HCT116 (cell line): ENCODE measurements at regions not wholly inside any gene's neighbourhood (a gene's known extent, or its start where the extent isn't known, plus 50 kb on each side); places are given as distances from the start of the nearest gene placed in this dataset.

Source experiments
- ATAC-seq: fragments of 200-7000 bp; cut with Tn5 transposase; 2 replicates; pipeline ENCODE4 v1.9.1; 2020; ENCODE audit warnings: mild to moderate bottlenecking, moderate library complexity
- BruUV-seq: library from RNA; stranded (reverse); fragments of 400-500 nt; replicated peaks from 2 replicates; lab custom pipeline; 2021; lab: Mats Ljungman, UMichigan
- CTCF ChIA-PET: fragments of 300-600 bp; sonication (Branson Sonifier 250); formaldehyde crosslinking; loops from one replicate; lab custom pipeline; 2021; ENCODE audit warnings: antibody characterized with exemption; lab: Charles Lee
- POLR2A ChIA-PET: fragments of 300-600, 350-600 bp; sonication (Branson Sonifier 250); formaldehyde crosslinking; loops from one replicate; lab custom pipeline; 2021; ENCODE audit warnings: antibody characterized with exemption; lab: Charles Lee
- RAD21 ChIA-PET, 2 experiments: fragments of 300-600 bp; sonication (Branson Sonifier 250); formaldehyde crosslinking; loops; one replicate each; lab custom pipeline; 2023; ENCODE audit warnings: low total read pairs in 2 of 2; ENCODE audit not compliant: uncharacterized antibody in 2 of 2, unreplicated experiment in 2 of 2, low non-redundant PET in 1 of 2; lab: Charles Lee
- DNase-seq: peaks from one replicate; pipeline ENCODE4 v3.0.0-alpha.2; 2010; ENCODE audit warnings: low read depth, low spot score
- H2AFZ ChIP-seq: fragments of 200-600 bp; shearing (Covaris generic), sonication (generic); 2 replicates; pipeline ENCODE4 v1.6.1; 2017; ENCODE audit warnings: low read depth, mixed run types, mixed read lengths, antibody characterized with exemption, low read length; ENCODE audit not compliant: poor library complexity, severe bottlenecking
- H3K27ac ChIP-seq: 2 replicates; pipeline ENCODE4 v1.5.1; 2012; ENCODE audit warnings: low read depth, low read length
- H3K27me3 ChIP-seq: fragments of 200-600 bp; sonication (generic); 2 replicates; pipeline ENCODE4 v1.6.1; 2016; ENCODE audit warnings: mixed run types, low read length, mixed read lengths; ENCODE audit not compliant: insufficient read depth
- H3K36me3 ChIP-seq, 2 experiments: fragments of 200-500 bp in 1 of 2; fragments of 200-600 bp in 1 of 2; sonication (Bioruptor generic) in 1 of 2; sonication (generic) in 1 of 2; 2 replicates each; pipeline versions ENCODE4 v1.5.1 to v1.6.1; 2014 to 2016; ENCODE audit warnings: low read length in 2 of 2, inconsistent platforms in 1 of 2, mixed read lengths in 1 of 2, mixed run types in 1 of 2; ENCODE audit not compliant: insufficient read depth in 2 of 2, control insufficient read depth in 1 of 2
- H3K4me1 ChIP-seq, 2 experiments: fragments of 200-600 bp in 1 of 2; sonication (generic) in 1 of 2; 2 replicates each; pipeline versions ENCODE4 v1.5.1 to v1.6.1; 2012 to 2017; ENCODE audit warnings: low read length in 2 of 2, inconsistent platforms in 1 of 2, mild to moderate bottlenecking in 1 of 2, mixed read lengths in 1 of 2, mixed run types in 1 of 2, moderate library complexity in 1 of 2; ENCODE audit not compliant: insufficient read depth in 2 of 2, control insufficient read depth in 1 of 2
- H3K4me2 ChIP-seq: fragments of 200-600 bp; sonication (generic); 2 replicates; pipeline ENCODE4 v1.6.1; 2017; ENCODE audit warnings: mixed run types, low read length, mixed read lengths
- H3K4me3 ChIP-seq, 2 experiments: fragments of 200-600 bp in 1 of 2; sonication (generic) in 1 of 2; replicated peaks in 1 of 2; 2 replicates each; pipeline ENCODE4 v1.5.1; 2011 to 2016; ENCODE audit warnings: low read length in 2 of 2, control low read depth in 1 of 2, low read depth in 1 of 2, mild to moderate bottlenecking in 1 of 2, mixed read lengths in 1 of 2, mixed run types in 1 of 2
- H3K79me2 ChIP-seq: fragments of 200-600 bp; sonication (generic); 2 replicates; pipeline ENCODE4 v1.6.1; 2017; ENCODE audit warnings: mild to moderate bottlenecking, mixed run types, low read length, moderate library complexity, mixed read lengths; ENCODE audit not compliant: insufficient read depth
- H3K9ac ChIP-seq: fragments of 200-600 bp; sonication (generic); 2 replicates; pipeline ENCODE4 v1.6.1; 2016; ENCODE audit warnings: low read length, mixed read lengths
- H3K9me2 ChIP-seq: fragments of 200-600 bp; sonication (generic), shearing (Covaris generic); 2 replicates; pipeline ENCODE4 v1.6.1; 2017; ENCODE audit warnings: mixed run types, mild to moderate bottlenecking, moderate library complexity; ENCODE audit not compliant: insufficient read depth
- H3K9me3 ChIP-seq, 2 experiments: fragments of 200-500 bp in 1 of 2; fragments of 200-600 bp in 1 of 2; sonication (Bioruptor generic) in 1 of 2; sonication (generic) in 1 of 2; 2 replicates each; pipeline ENCODE4 v1.6.1; 2014 to 2017; ENCODE audit warnings: low read length in 2 of 2, mixed read lengths in 2 of 2, inconsistent platforms in 1 of 2, low read depth in 1 of 2, mild to moderate bottlenecking in 1 of 2, mixed run types in 1 of 2, moderate library complexity in 1 of 2; ENCODE audit not compliant: control insufficient read depth in 1 of 2, insufficient read depth in 1 of 2
- H4K20me1 ChIP-seq: fragments of 200-600 bp; sonication (generic), shearing (Covaris generic); 2 replicates; pipeline ENCODE4 v1.6.1; 2017; ENCODE audit warnings: mixed run types, mild to moderate bottlenecking, moderate library complexity; ENCODE audit not compliant: insufficient read depth
- ATF3 ChIP-seq: IDR thresholded peaks from 2 replicates; pipeline ENCODE4 v1.6.1; 2012
- CEBPB ChIP-seq: IDR thresholded peaks from 2 replicates; pipeline ENCODE4 v1.6.1; 2012; ENCODE audit warnings: low read depth
- ELF1 ChIP-seq: IDR thresholded peaks from 2 replicates; pipeline ENCODE4 v1.6.1; 2012; ENCODE audit warnings: low read depth, borderline replicate concordance
- EZH2 ChIP-seq: fragments of 200-600 bp; sonication (generic); IDR thresholded peaks from 2 replicates; pipeline ENCODE4 v1.6.1; 2017; ENCODE audit warnings: antibody characterized with exemption, mixed run types
- EZH2phosphoT487 ChIP-seq: fragments of 200-600 bp; IDR thresholded peaks from 2 replicates; pipeline ENCODE4 v1.6.1; 2018; ENCODE audit warnings: antibody characterized with exemption, borderline replicate concordance
- FOSL1 ChIP-seq: IDR thresholded peaks from 2 replicates; pipeline ENCODE4 v1.6.1; 2012; ENCODE audit warnings: low read depth
- JUND ChIP-seq: IDR thresholded peaks from 2 replicates; pipeline ENCODE4 v1.6.1; 2012
- MAX ChIP-seq: IDR thresholded peaks from 2 replicates; pipeline ENCODE4 v1.6.1; 2012
- RAD21 ChIP-seq: IDR thresholded peaks from 2 replicates; pipeline ENCODE4 v1.6.1; 2012; ENCODE audit warnings: low read depth, mild to moderate bottlenecking
- SIN3A ChIP-seq: IDR thresholded peaks from 2 replicates; pipeline ENCODE4 v1.6.1; 2012; ENCODE audit warnings: low read depth
- SP1 ChIP-seq: IDR thresholded peaks from 2 replicates; pipeline ENCODE4 v1.6.1; 2012; ENCODE audit warnings: low read depth
- YY1 ChIP-seq: IDR thresholded peaks from 2 replicates; pipeline ENCODE4 v1.6.1; 2011; ENCODE audit warnings: low read length, low read depth, moderate library complexity, mild to moderate bottlenecking; ENCODE audit not compliant: insufficient replicate concordance; ENCODE audit errors: extremely low read depth
- ZBTB33 ChIP-seq: IDR thresholded peaks from 2 replicates; pipeline ENCODE4 v1.6.1; 2011; ENCODE audit warnings: mild to moderate bottlenecking, low read length, moderate library complexity; ENCODE audit not compliant: insufficient replicate concordance; ENCODE audit errors: extremely low read depth
- ZFX ChIP-seq: fragments of 450-650 bp; IDR thresholded peaks from 2 replicates; pipeline ENCODE4 v1.6.1; 2017
- ZNF274 ChIP-seq: fragments of 200-500 bp; sonication (Bioruptor generic); IDR thresholded peaks from 2 replicates; pipeline ENCODE4 v1.6.1; 2014; ENCODE audit warnings: mild to moderate bottlenecking, low read depth, low read length, inconsistent platforms
- intact Hi-C: fragments of 100-400 bp; cut with micrococcal nuclease; formaldehyde crosslinking; loops from 2 replicates; pipeline ENCODE4 v1.10.0; 2022

GRCh38 chr1:68301471-68302001, 69.2 kb upstream of the WLS start (continued):
- no peak for TF ChIP-seq YY1
- TF ChIP-seq JUND = no peak
- TF ChIP-seq EZH2phosphoT487 = no peak
- no peak for TF ChIP-seq ZNF274
- TF ChIP-seq SIN3A = no peak
- no peak for TF ChIP-seq CEBPB

GRCh38 chr1:68294367-68295066, 62.2 kb upstream of the WLS start:
- Histone ChIP-seq H3K27ac (no peak overlapping the region), H3K79me2 (no peaks in the 10 kb centered on the region), H3K9ac (no peak overlapping the region), H3K4me3 (no peak overlapping the region), H3K4me2 (no peak overlapping the region), H3K9me3 (no peaks in the 10 kb centered on the region), H3K4me1 (no peaks in the 10 kb centered on the region), H3K27me3 (no peaks in the 10 kb centered on the region), H2AFZ (no peak overlapping the region), H3K9me2 (no peaks in the 10 kb centered on the region), H4K20me1 (no peaks in the 10 kb centered on the region), H3K36me3 (no peaks in the 10 kb centered on the region)
- TF ChIP-seq JUND (no peak), ZFX (no peak), ELF1 (no peak), FOSL1 (no peak), EZH2 (no peak), MAX (no peak), SP1 (no peak), ZBTB33 (no peak), ATF3 (no peak), YY1 (no peak), RAD21 (no peak)
- ChIA-PET CTCF (no interaction called here), POLR2A (no interaction called here), RAD21 (no interaction called here)
- ATAC-seq = no peak
- intact Hi-C loops = no loop called here
- BruUV-seq = no TSS peak
- no peak for DNase-seq
